GM19438 (cell line): ENCODE measurements at regions not wholly inside any gene's neighbourhood (a gene's known extent, or its start where the extent isn't known, plus 50 kb on each side); places are given as distances from the start of the nearest gene placed in this dataset.
"Not testable (repeated sequence)": the region's sequence is repeated elsewhere in the genome, so short reads cannot be mapped to it uniquely, and the experiment has no call there.

Experiments
- ATAC-seq: cut with Tn5 transposase; IDR thresholded peaks from one replicate; pipeline ENCODE4 v1.9.1; 2021; ENCODE audit warnings: low read depth; ENCODE audit not compliant: unreplicated experiment

DNA sequence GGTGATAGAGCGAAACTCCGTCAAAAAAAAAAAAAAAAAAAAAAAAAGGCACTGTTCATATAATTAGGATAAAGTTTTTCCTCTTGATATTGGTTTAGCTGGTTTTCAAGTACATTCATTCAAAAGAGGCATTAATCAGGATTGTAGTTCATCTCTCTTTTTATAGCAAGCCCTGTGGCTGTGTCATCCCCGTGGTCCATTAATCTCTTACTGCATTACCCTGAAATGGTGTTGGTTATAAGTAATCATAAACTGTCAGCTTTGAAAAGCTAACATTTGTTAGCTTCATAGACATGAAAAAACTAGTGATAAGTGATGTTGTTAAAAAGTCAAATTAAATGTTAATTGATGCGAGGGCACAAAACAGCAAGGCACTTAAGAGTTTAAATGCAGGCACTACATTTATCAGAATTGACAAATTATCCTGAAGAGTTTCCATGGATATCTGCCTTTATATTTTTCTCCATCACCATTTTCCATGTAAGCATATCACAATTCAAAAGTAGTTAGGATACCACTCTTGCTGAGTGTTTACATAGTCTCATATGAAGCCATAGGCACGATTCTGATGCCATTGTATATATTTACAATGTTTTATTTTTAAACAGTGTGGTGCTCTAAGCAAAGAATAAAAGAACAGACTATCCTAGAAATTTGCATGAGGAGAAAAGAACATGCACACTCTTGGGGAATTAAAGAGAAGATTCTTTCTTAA lies 193.1 kb downstream of the OTOL1 start:
- ATAC-seq: no peak

DNA sequence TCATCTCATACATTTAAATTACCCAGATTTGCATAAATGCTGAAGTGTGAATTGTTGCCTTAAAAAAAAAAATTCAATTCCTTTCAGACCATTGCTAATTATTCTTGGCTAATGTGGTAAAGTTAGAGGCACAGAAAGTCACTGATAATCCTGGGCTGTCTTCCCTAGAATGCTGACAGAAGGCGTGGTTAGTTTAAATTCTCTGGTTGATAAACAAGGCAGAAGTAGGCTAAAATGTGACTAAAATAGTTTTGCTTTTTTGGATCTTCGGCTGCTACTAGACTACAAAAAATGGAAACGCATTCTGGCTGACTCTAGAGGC lies 193.7 kb downstream of the OTOL1 start:
- ATAC-seq: no peak

DNA sequence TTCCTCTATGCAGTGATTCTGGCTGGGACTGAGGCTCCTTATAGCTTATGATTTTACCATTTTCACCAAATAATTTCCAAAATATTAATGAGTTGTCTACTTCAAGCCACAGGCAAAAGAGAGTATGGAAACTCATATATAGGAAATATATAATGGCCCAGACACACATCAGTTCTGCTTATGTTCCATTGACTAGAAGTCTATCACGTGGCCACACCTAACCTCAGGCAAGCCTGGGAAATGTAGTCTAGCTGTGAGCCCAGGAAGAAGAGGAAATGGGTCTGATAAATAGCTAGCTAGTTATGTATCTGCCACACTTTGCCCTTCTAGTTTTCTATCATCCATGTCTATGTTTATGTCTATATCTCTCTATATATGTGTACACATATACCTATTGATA lies 195.1 kb downstream of the OTOL1 start:
- ATAC-seq: no peak

DNA sequence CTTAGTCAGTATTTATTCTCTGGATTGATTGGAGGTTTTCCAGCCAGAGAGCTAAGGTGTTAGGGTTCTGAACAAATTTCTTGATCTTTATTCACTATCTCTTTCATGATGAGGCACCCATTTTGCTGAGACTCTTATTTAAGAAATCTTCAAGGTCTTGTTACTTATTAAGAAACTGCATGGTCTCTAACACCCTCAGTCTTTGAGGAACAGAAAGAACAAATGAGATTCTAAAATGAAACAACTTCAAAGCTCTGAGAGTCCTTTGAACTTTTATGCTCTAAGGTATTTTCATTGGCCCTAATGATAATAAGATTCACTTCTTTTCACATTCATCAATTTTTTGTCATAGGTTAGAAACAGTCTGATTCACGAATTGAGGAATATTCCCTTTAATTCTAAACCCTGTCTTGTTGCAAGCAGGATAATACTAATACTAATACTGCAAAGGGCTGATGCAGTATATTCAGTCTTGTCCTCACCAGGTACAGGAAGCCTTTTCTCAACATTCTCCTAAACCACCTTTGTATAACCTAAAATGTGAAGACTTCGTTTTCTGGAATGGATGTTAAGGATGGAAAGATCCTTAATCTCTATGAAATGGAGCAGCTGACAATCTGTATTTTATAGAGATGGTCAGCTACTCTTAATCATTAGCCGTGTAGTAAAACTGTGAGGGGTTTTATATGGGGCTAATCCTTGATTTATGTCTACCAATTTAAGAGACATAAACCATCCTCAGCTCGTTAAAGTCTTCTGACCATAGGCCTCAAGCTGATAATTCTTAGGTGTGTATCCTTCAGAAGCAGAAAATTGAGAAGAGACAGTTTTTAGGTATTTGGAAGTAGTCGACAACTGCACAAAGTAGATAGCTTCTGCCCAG lies 198.3 kb downstream of the OTOL1 start:
- peak; percentile 70 for ATAC-seq

DNA sequence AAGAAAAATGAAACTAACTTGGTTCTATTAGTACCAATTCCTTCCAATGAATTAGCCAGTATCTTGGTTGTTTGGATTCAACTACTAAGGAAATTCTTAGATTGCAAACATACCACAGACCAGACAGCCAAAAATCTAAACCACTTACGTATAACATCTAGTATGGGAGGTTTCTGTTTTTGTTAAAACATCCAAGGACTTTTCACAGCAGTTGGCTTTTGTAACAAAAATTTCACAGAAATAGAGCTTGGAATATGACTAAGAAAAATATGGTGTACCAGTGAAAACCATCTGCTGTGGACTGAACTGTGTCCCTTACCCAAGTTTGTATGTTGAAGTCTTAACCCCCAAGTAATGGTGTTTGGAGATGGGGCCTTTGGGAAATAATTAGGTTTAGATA lies 199.2 kb downstream of the OTOL1 start:
- no peak for ATAC-seq

DNA sequence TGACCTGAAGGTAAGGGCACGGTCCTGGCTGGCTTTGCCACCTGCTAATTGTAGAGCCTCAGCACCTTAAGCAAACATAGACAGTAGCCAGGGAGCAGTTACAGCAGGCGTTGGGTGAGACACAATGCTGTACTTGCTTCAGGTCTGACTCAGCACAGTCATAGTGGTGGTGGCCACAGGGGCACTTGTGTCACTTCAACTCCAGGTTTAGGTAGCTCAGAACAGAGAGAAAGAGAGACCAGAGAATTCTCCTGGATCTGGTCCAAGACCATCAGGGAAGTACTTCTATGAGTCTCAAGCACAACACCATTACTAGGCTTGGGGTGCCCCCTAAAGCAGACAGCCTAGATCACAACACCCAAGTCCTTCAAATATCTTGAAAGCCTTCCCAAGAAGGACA lies 204.4 kb downstream of the OTOL1 start:
- ATAC-seq: peak; percentile 76

DNA sequence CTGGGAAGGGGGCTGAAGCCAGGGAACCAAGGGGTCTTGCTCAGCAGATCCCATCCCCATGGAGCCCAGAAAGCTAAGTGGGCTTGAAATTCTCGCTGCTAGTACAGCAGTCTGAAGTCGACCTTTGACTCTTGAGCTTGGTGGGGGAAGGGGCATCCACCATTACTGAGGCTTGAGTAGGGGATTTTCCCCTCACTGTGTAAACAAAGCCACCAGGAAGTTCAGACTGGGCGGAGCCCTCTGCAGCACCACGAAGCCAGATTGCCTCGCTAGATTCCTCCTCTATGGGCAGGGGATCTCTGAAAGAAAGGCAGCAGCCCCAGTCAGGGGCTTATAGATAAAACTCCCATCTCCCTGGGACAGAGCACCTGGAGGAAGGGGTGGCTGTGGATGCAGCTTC lies 210.6 kb downstream of the OTOL1 start:
- ATAC-seq: not testable (repeated sequence)

DNA sequence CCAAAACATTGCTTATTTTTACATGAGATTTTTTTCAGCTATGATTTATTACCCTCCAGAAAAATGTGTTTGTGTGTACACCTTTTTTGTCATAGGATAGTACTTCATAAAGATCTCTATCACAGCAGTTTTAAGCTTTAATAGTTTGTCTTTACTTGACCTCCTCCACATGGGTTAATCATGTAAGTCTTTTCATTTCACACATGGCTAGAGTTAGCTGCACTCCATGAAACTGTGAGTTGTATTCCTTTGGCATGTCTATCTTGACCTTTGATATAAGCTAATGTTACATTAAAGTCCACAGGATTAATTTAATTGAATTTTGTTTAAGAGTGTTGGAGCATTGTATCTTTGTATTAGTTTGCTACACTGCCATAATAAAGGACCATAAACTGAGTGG lies 217.1 kb downstream of the OTOL1 start:
- no peak for ATAC-seq

DNA sequence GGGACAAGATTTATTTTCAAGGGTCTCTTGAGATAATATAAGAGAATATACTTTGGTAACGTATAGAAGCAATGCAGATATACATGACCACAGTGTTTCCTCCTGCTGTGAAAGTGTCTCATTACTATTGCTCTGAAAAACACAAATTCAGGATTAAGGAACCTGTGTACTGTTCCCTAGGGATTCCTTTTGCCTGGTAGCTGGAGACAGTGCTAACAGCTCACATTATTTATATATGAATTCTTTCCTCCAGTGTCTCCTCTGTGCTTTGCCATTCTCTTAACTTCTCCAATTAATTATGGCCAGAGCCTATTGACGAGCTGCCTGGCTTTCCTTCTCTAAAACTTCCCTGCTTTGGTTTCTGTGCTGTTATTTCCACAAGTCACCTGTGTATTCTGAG lies 235.4 kb downstream of the OTOL1 start:
- ATAC-seq: no peak

DNA sequence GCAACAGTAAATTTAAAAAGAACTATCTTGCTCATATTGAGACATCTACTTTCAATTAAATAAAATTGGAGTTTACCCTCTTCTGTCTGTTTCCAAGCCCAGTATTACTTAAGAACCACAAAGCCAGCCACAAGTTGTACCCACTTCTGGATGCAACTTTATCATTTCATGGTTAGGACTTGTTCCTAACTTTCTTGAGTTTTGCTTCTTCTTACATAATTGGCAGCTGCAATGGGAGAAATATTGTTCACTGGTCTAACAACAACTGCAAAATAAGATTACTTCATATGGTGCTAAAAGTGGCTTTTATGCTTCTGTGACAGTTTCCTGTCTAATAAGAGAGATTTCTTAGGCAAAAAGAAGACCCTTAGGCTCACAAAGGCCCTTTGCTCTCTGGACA lies 240.6 kb downstream of the OTOL1 start:
- ATAC-seq: no peak

DNA sequence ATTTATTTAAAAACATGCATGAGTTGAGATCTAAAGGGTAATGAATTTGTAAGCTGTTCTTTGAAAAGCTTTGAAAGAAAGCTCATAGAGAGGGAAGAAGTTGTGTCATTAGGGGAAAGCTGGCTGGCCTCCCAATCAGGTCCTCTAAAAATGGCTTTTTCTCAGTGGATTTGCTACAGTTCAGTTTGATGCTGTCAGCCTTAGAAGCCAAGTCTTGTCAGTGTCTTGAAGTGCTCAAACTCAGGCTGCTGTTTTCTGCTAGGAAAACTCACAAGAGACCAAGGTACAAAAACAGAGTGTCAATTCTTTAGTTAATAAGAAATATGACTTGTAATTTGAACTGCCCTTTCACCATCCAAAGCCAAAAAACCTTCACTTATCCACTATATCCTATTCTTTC lies 243.8 kb downstream of the OTOL1 start:
- no peak for ATAC-seq

DNA sequence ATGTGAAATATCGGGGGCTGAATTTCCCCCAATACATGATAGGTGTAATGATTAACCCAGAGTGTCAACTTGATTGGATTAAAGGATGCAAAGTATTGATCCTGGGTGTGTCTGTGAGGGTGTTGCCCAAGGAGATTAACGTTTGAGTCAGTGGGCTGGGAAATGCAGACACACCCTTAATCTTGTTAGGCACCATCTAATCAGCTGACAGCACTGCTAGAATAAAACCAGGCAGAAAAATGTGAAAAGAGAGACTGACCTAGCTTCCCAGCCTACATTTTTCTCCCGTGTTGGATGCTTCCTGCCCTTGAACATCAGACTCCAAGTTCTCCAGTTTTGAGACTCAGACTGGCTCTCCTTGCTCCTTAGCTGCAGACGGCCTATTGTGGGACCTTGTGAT lies 247.8 kb downstream of the OTOL1 start:
- ATAC-seq: no peak

DNA sequence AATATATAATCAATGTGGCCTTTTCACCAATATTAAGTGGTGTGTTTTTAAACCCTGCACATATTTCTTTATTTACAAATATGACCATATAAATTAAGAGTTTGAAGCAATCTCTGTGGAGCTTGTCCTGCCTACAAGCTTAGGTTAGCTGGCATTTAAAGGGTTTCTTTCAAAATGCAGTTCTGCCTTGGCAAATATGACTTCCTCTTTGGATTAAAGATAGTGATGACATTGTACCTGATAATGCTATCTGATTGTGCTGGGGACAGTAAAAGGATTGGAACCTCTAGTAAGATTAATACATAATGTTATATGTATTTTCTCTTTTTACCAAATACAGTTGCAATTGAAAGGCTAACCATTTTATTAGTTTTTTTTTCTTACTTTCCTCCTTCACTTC lies 249.1 kb downstream of the OTOL1 start:
- no peak for ATAC-seq

DNA sequence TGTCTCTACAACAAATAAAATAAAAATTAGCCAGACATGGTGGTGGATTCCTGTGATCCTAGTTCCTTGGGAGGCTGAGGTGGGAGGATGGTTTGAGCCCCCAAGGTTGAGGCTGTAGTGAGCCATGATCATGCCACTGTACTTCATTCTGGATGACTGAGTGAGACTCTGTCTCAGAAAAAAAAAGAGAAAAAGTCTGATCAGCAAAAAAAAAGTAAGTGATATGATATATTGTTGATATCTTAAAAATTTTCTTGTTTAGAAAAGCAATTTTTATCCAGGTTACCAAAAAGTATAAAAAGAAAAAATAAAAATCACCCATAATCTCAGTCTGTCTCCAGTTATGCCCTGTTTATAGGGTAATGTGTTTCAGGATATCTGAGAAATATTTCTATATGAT lies 251.4 kb downstream of the OTOL1 start:
- ATAC-seq: no peak

DNA sequence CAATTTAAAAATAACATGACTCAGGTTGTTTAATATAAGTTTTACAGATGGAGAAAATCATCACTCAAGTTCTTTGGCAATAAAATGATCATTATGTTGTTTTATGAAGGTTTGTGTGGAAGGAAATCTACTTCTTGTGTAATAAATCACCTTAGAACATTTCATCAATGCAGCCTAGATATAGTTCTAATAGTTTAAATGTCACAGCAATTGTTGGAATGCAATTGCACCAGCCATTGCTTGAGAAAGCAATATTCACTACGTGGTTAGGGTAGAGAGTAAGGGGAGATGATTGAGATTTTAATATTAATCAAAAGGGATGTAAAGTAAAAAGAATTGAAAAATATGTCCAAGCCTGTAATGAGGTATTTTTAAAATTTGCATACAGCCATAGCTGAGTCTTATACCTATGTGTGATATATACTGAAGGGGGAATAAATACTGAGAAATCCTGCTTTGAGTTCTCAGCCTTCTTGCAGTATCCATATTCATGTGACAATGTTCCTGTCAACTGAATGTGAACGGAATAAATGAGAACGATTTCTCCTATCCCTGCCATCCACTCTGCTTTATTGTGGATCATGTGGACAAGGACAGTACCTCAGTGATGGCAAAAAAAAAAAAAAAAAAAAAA lies 257.9 kb downstream of the OTOL1 start:
- no peak for ATAC-seq

DNA sequence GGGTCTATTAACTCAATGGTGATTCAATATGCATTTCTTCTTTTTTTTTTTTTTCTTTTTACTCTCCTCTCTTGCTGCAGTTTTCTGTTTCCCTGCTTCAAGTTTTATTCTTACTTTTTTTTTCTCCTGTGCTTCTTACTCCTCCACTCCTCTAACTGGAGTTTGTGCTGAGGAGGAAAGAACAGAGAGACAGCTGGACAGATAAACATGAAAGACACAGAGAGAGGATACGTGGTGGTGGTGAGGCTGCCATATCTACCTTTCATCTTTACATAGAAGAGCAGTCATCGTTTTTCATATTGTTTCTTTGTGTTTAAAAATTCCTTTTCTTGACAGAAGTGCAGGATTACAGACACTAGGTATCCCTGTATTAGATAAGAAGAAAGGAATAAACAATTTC lies 262.8 kb downstream of the OTOL1 start:
- no peak for ATAC-seq

DNA sequence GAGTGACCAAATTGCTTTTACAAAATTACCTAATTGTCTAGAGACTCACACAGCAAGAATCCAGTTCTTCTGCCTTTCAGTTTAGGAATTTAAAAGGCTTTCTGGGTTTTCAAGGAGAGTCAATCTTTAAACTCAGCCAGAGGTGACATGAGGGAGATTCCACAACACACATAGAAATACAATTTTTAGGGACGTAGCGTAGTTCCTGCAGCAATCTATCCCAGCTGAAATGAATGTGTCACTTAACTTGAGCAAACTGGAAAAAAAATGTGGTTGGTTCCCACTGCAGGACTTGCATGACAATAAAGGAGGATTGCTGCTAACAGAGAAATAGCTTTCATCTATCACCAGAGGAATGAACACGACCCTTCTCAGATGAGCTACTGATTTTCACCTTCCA lies 269.7 kb downstream of the OTOL1 start:
- no peak for ATAC-seq

DNA sequence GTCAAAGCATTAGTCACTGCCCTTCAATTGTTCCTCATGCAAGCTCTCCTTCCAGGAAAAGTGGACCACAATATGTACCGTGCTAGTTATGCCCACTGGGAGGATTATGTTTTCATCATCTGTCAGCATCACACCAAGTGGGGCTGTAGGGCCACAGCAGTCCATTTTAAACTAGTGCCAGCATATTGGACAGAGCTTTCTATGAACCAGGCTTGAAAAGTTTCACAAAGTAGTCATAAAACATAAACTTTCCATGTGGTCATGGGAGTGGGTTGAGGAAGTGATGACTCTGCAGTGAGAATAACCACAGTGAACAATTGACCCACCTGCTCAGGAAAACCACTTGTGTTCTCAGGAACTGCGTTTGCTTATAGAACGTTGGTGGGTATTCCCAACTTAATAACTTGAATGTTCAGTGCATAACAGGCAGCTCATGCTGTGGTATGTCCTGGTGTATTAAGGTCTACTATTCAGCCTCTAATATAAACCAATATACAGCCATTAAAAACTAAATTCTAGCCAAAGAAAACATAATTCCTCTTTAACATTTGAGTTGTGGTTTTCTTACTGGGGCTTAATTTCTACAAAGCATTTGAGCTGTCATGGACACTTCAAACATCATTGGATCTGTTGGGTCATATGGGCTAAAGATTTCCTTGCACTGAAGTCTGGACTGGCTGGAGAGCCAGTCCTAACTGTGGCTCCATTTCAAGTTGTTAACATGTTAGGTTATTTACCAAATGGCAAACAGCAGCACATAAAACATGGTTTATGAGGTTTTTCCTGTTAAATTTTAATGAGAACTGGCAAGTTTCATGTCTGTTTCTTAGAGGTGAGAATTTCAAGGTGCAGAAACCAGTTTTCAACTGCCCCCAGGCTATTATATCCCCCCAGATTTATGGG lies 274.1 kb downstream of the OTOL1 start:
- peak; percentile 85 for ATAC-seq

DNA sequence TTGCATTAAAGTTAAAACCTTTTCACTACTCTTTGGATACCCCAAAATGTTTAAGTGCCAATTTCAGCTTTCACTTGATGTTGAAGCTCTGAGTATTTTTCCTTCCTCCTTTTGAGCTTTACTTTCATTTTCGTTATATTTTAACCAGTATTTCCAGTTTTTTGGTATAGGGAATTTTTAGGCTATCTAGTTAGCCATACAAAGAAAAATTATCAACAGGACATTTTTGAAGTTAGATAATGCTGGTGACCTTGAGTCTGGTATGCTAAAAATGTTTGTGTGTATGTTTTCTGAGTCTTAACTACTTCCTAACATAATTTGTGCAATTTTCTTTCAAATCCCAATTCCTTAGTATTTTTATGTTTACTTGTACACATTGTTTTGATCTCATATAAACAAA lies 284.8 kb downstream of the OTOL1 start:
- ATAC-seq: no peak

DNA sequence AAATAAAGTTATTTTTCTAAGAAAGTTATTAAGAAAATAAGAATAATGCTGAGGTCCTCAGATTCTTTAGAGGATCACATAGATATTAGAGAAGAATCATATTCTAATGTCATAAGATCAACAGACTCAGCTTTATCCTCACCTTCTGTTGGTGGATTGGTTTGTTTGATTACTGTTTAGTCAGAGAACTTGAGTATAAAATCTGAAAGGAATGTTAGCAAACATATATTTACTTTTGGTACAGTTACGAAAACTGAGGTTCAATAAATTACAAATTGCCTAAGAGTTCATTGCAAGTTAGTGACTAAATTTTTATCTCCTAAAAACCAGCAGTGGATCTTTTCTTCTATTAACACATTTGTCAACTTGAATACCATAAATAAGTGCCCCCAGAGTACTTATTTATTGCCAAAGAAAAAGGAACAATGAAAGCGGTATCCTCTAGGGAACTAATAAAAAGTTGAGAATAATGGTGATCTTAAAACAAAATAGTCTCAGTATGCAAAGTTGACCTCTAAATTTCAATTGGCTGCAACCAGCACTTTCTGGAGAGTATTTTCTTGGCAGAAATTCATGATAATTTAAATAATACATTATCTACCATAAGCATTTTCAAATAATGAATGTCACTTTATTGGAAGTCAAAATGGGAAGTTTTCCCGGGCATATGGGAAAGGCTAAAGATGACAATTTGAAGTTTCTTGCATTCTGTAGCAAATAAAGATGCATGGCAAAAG lies 296.8 kb downstream of the OTOL1 start:
- no peak for ATAC-seq
